HepG2 (cell line): ENCODE measurements at regions not wholly inside any gene's neighbourhood (a gene's known extent, or its start where the extent isn't known, plus 50 kb on each side); places are given as distances from the start of the nearest gene placed in this dataset.

Experiments
- ATAC-seq: fragments of 200-7000 bp; cut with Tn5 transposase; 3 replicates; pipeline ENCODE4 v1.9.1; 2020; ENCODE audit warnings: mild to moderate bottlenecking, moderate library complexity
- BruUV-seq: library from RNA; stranded (reverse); fragments of 400-500 nt; replicated peaks from 2 replicates; lab custom pipeline; 2021; lab: Mats Ljungman, UMichigan
- CTCF ChIA-PET: fragments of 300-600 bp; formaldehyde crosslinking; extraction: SDS; loops from one replicate; lab custom pipeline; 2021; ENCODE audit warnings: low total read pairs, inconsistent platforms, low intra/inter-chr PET ratio; lab: Yijun Ruan, JAX
- POLR2A ChIA-PET: fragments of 350-600 bp; sonication (Branson Sonifier 250); formaldehyde crosslinking; loops from one replicate; lab custom pipeline; 2020; ENCODE audit warnings: antibody characterized with exemption, inconsistent platforms; lab: Yijun Ruan, JAX
- DNase-seq: peaks from one replicate; pipeline ENCODE4 v3.0.0-alpha.2; 2015; ENCODE audit warnings: low spot score
- FAIRE-seq: peaks from 3 replicates; lab custom pipeline; 2011; peaks lifted over from hg19 to GRCh38; lab: Jason Lieb, UNC
- H2AFZ ChIP-seq: one replicate; pipeline ENCODE4 v1.6.1; 2011; ENCODE audit warnings: low read length, inconsistent platforms
- H3K27ac ChIP-seq: fragments of 300-600 bp; 3 replicates; pipeline ENCODE4 v1.8.0; 2011; ENCODE audit warnings: mixed run types, mild to moderate bottlenecking, mixed read lengths, low read length, inconsistent platforms; ENCODE audit not compliant: insufficient read depth; ENCODE audit errors: extremely low read length
- H3K27me3 ChIP-seq, 2 experiments: fragments of 200-600 bp in 1 of 2; 2 replicates in 1 of 2; 3 replicates in 1 of 2; pipeline versions ENCODE4 v1.6.0 to v1.8.0; 2011; ENCODE audit warnings: low read length in 2 of 2, mild to moderate bottlenecking in 2 of 2, moderate library complexity in 2 of 2, inconsistent platforms in 1 of 2; ENCODE audit not compliant: insufficient read depth in 2 of 2, control insufficient read depth in 1 of 2
- H3K36me3 ChIP-seq, 2 experiments: fragments of 200-600 bp in 1 of 2; replicated peaks in 1 of 2; 2 replicates in 1 of 2; 3 replicates in 1 of 2; pipeline versions ENCODE4 v1.5.1 to v1.8.0; 2011; ENCODE audit warnings: low read length in 2 of 2, inconsistent platforms in 1 of 2; ENCODE audit not compliant: insufficient read depth in 2 of 2, control insufficient read depth in 1 of 2
- H3K4me1 ChIP-seq: 2 replicates; pipeline ENCODE4 v1.5.1; 2012; ENCODE audit warnings: low read length, inconsistent platforms; ENCODE audit not compliant: insufficient read depth
- H3K4me2 ChIP-seq: 2 replicates; pipeline ENCODE4 v1.6.0; 2011; ENCODE audit warnings: low read depth, low read length, inconsistent platforms
- H3K4me3 ChIP-seq, 3 experiments: fragments of 200-600 bp in 1 of 3; sonication (generic), shearing (Covaris generic) in 1 of 3; replicated peaks in 1 of 3; 2 replicates each; pipeline ENCODE4 v1.5.1; 2011 to 2016; ENCODE audit warnings: low read length in 3 of 3, inconsistent platforms in 2 of 3, low read depth in 2 of 3, mild to moderate bottlenecking in 2 of 3, control low read depth in 1 of 3, mixed read lengths in 1 of 3; ENCODE audit not compliant: insufficient read depth in 1 of 3
- H3K79me2 ChIP-seq: one replicate; pipeline ENCODE4 v1.6.1; 2011; ENCODE audit warnings: low read length, inconsistent platforms; ENCODE audit not compliant: insufficient read depth
- H3K9ac ChIP-seq: 2 replicates; pipeline ENCODE4 v1.6.0; 2011; ENCODE audit warnings: mild to moderate bottlenecking, low read depth, low read length, inconsistent platforms; ENCODE audit not compliant: insufficient read depth
- H3K9me3 ChIP-seq: 2 replicates; pipeline ENCODE4 v1.5.1; 2012; ENCODE audit warnings: mild to moderate bottlenecking, low read length
- H4K20me1 ChIP-seq: 2 replicates; pipeline ENCODE4 v1.6.0; 2011; ENCODE audit warnings: inconsistent platforms, mild to moderate bottlenecking, low read length, moderate library complexity; ENCODE audit not compliant: insufficient read depth
- E2F5 ChIP-seq: sonication (generic); formaldehyde crosslinking; conservative IDR thresholded peaks from 2 replicates; pipeline ENCODE4 v1.4.0; 2020; ENCODE audit warnings: missing genetic modification reagents
- IKZF4 ChIP-seq: sonication (generic); formaldehyde crosslinking; IDR thresholded peaks from 2 replicates; pipeline ENCODE4 v1.5.1; 2020; ENCODE audit warnings: borderline replicate concordance, mild to moderate bottlenecking, low read depth, missing genetic modification reagents; ENCODE audit errors: not compliant biosample characterization
- IKZF5 ChIP-seq: IDR thresholded peaks from 2 replicates; pipeline ENCODE4 v1.6.1; 2018; ENCODE audit warnings: missing genetic modification reagents, mild to moderate bottlenecking, missing compliant biosample characterization
- ISX ChIP-seq: sonication (generic); formaldehyde crosslinking; conservative IDR thresholded peaks from 2 replicates; pipeline ENCODE4 v1.5.0; 2020; ENCODE audit warnings: missing genetic modification reagents
- NCOA5 ChIP-seq: sonication (generic); formaldehyde crosslinking; IDR thresholded peaks from 2 replicates; pipeline ENCODE4 v1.4.0; 2020; ENCODE audit warnings: missing genetic modification reagents
- NFIB ChIP-seq: sonication (generic); formaldehyde crosslinking; IDR thresholded peaks from 2 replicates; pipeline ENCODE4 v1.9.0; 2021; ENCODE audit warnings: missing genetic modification reagents, mild to moderate bottlenecking, borderline replicate concordance
- POGK ChIP-seq: sonication (generic); formaldehyde crosslinking; conservative IDR thresholded peaks from 2 replicates; pipeline ENCODE4 v1.8.0; 2022; ENCODE audit warnings: mild to moderate bottlenecking, moderate library complexity, missing genetic modification reagents
- RFXANK ChIP-seq: IDR thresholded peaks from 2 replicates; pipeline ENCODE4 v1.6.1; 2016
- TRIM22 ChIP-seq: fragments of 450-650 bp; IDR thresholded peaks from 2 replicates; pipeline ENCODE4 v1.6.1; 2017
- ZBTB14 ChIP-seq: sonication (generic); formaldehyde crosslinking; IDR thresholded peaks from 2 replicates; pipeline ENCODE4 v1.4.0; 2020; ENCODE audit warnings: missing genetic modification reagents
- ZBTB20 ChIP-seq: sonication (generic); formaldehyde crosslinking; IDR thresholded peaks from 2 replicates; pipeline ENCODE4 v1.8.1; 2023; ENCODE audit warnings: missing genetic modification reagents, low read depth, mild to moderate bottlenecking, borderline replicate concordance
- ZFP82 ChIP-seq: sonication (generic); formaldehyde crosslinking; IDR thresholded peaks from 2 replicates; pipeline ENCODE4 v1.5.1; 2020; ENCODE audit warnings: mild to moderate bottlenecking, missing genetic modification reagents, borderline replicate concordance
- ZNF274 ChIP-seq: sonication (generic); formaldehyde crosslinking; IDR thresholded peaks from 2 replicates; pipeline ENCODE4 v1.5.1; 2020; ENCODE audit warnings: mild to moderate bottlenecking, missing genetic modification reagents
- ZNF441 ChIP-seq: sonication (generic); formaldehyde crosslinking; IDR thresholded peaks from 2 replicates; pipeline ENCODE4 v1.7.0; 2021; ENCODE audit warnings: missing genetic modification reagents, borderline replicate concordance
- ZNF562 ChIP-seq: sonication (generic); formaldehyde crosslinking; IDR thresholded peaks from 2 replicates; pipeline ENCODE4 v1.8.0; 2022; ENCODE audit warnings: missing genetic modification reagents, borderline replicate concordance
- ZNF589 ChIP-seq: sonication (generic); formaldehyde crosslinking; conservative IDR thresholded peaks from 2 replicates; pipeline ENCODE4 v1.8.0; 2022; ENCODE audit warnings: mild to moderate bottlenecking, moderate library complexity, missing genetic modification reagents
- ZNF672 ChIP-seq: sonication (generic); formaldehyde crosslinking; IDR thresholded peaks from 2 replicates; pipeline ENCODE4 v1.8.1; 2022; ENCODE audit warnings: missing genetic modification reagents
- ZNF772 ChIP-seq: sonication (generic); formaldehyde crosslinking; IDR thresholded peaks from 2 replicates; pipeline ENCODE4 v1.5.0; 2020; ENCODE audit warnings: mild to moderate bottlenecking, missing genetic modification reagents
- ZNF883 ChIP-seq: sonication (generic); formaldehyde crosslinking; IDR thresholded peaks from 2 replicates; pipeline ENCODE4 v1.5.1; 2020; ENCODE audit warnings: mild to moderate bottlenecking, missing genetic modification reagents; ENCODE audit errors: not compliant biosample characterization
- ZSCAN21 ChIP-seq: sonication (generic); formaldehyde crosslinking; IDR thresholded peaks from 2 replicates; pipeline ENCODE4 v1.8.0; 2022; ENCODE audit warnings: mild to moderate bottlenecking, missing genetic modification reagents, moderate library complexity, borderline replicate concordance
- WGBS: methylation state at CpG from one replicate; pipeline ENCODE4 v1.1.6; 2017; ENCODE audit warnings: low lambda C conversion rate; 5-methylcytosine and 5-hydroxymethylcytosine counted together
- in situ Hi-C: cut with HindIII; loops from 2 replicates; pipeline ENCODE4 v1.10.0; 2017; ENCODE audit warnings: low pct_unique_long_range_greater_than_20kb; ENCODE audit not compliant: extremely low pct_ligation_motif_present
- intact Hi-C: fragments of 100-400 bp; cut with micrococcal nuclease; formaldehyde crosslinking; loops from one replicate; pipeline ENCODE4 v1.10.0; 2022; ENCODE audit not compliant: unreplicated experiment

GRCh38 chr3:104503022-104503421 lies 863.7 kb upstream of the ALCAM start:
- no peak overlapping the region for H2AFZ ChIP-seq
- ChIA-PET CTCF (no interaction called here), POLR2A (no interaction called here)
- no peak for DNase-seq
- no peaks in the 10 kb centered on the region for H4K20me1 ChIP-seq
- H3K9me3 ChIP-seq: no peaks in the 10 kb centered on the region
- no peaks in the 10 kb centered on the region for H3K27me3 ChIP-seq
- H3K4me1 ChIP-seq: no peaks in the 10 kb centered on the region
- in situ Hi-C loops: no loop called here
- no peaks in the 10 kb centered on the region for H3K79me2 ChIP-seq
- intact Hi-C loops: no loop called here
- FAIRE-seq: no peak
- no peak overlapping the region for H3K27ac ChIP-seq
- no TSS peak for BruUV-seq
- H3K4me3 ChIP-seq: no peak overlapping the region
- no peak overlapping the region for H3K9ac ChIP-seq
- no peak for ATAC-seq
- no peaks in the 10 kb centered on the region for H3K36me3 ChIP-seq
- 73% methylated on average over 15 of the region's 24 CpGs for WGBS
- TF ChIP-seq POGK (CRISPR knock-in tag) (no peak), E2F5 (no peak), IKZF5 (CRISPR knock-in tag) (no peak), IKZF4 (CRISPR knock-in tag) (no peak), RFXANK (CRISPR knock-in tag) (no peak), ZNF672 (CRISPR knock-in tag) (no peak), ZFP82 (CRISPR knock-in tag) (no peak), ZNF772 (CRISPR knock-in tag) (no peak), ISX (CRISPR knock-in tag) (no peak), ZNF589 (no peak), ZBTB20 (no peak), ZBTB14 (CRISPR knock-in tag) (no peak), ZNF274 (no peak), ZNF441 (CRISPR knock-in tag) (no peak), ZNF562 (no peak), ZNF883 (CRISPR knock-in tag) (no peak), NFIB (CRISPR knock-in tag) (no peak), TRIM22 (no peak), ZSCAN21 (CRISPR knock-in tag) (no peak), NCOA5 (CRISPR knock-in tag) (no peak)
- no peak overlapping the region for H3K4me2 ChIP-seq
